SK-N-SH (cell line): ENCODE measurements at regions not wholly inside any gene's neighbourhood (a gene's known extent, or its start where the extent isn't known, plus 50 kb on each side); places are given as distances from the start of the nearest gene placed in this dataset.

Experiments
- CTCF ChIA-PET: fragments of 300-600, 350-600 bp; formaldehyde crosslinking; extraction: SDS; loops from one replicate; lab custom pipeline; 2021; lab: Yijun Ruan, JAX
- POLR2A ChIA-PET: fragments of 350-600 bp; sonication (Branson Sonifier 250); formaldehyde crosslinking; extraction: SDS; loops from one replicate; lab custom pipeline; 2020; ENCODE audit warnings: antibody characterized with exemption, inconsistent platforms; lab: Yijun Ruan, JAX
- DNase-seq: peaks from one replicate; pipeline ENCODE4 v3.0.0; 2012
- H2AFZ ChIP-seq: fragments of 200-600 bp; sonication (generic); 2 replicates; pipeline ENCODE4 v1.8.1; 2016; ENCODE audit warnings: antibody characterized with exemption, mild to moderate bottlenecking, low read depth
- H3F3A ChIP-seq: fragments of 200-600 bp; sonication (generic); replicated peaks from 2 replicates; pipeline ENCODE3; 2016; ENCODE audit warnings: antibody characterized with exemption, mild to moderate bottlenecking; ENCODE audit not compliant: insufficient read depth
- H3K27ac ChIP-seq, 2 experiments: fragments of 200-500 bp in 1 of 2; fragments of 200-600 bp in 1 of 2; sonication (Bioruptor generic) in 1 of 2; sonication (generic), shearing (Covaris generic) in 1 of 2; 2 replicates each; pipeline versions ENCODE4 v1.5.1 to v1.6.1; 2014 to 2016; ENCODE audit warnings: low read depth in 2 of 2, inconsistent platforms in 1 of 2, low read length in 1 of 2, mild to moderate bottlenecking in 1 of 2, mixed read lengths in 1 of 2
- H3K27me3 ChIP-seq: fragments of 200-600 bp; sonication (generic), shearing (Covaris generic); 2 replicates; pipeline ENCODE4 v1.6.1; 2016; ENCODE audit warnings: mixed run types; ENCODE audit not compliant: insufficient read depth
- H3K36me3 ChIP-seq, 2 experiments: fragments of 200-500 bp in 1 of 2; fragments of 200-600 bp in 1 of 2; sonication (Bioruptor generic) in 1 of 2; sonication (generic) in 1 of 2; replicated peaks in 1 of 2; 2 replicates each; pipeline versions ENCODE3 to v1.5.1; 2014 to 2016; ENCODE audit warnings: low read length in 1 of 2, mild to moderate bottlenecking in 1 of 2; ENCODE audit not compliant: insufficient read depth in 2 of 2, control insufficient read depth in 1 of 2
- H3K4me1 ChIP-seq, 2 experiments: fragments of 200-500 bp in 1 of 2; fragments of 200-600 bp in 1 of 2; sonication (Bioruptor generic) in 1 of 2; sonication (generic), shearing (Covaris generic) in 1 of 2; 2 replicates each; pipeline versions ENCODE4 v1.5.1 to v1.6.1; 2014 to 2016; ENCODE audit warnings: low read depth in 1 of 2, low read length in 1 of 2, mixed run types in 1 of 2; ENCODE audit not compliant: insufficient read depth in 2 of 2, control insufficient read depth in 1 of 2
- H3K4me2 ChIP-seq: fragments of 200-600 bp; sonication (generic), shearing (Covaris generic); 2 replicates; pipeline ENCODE4 v1.6.1; 2017; ENCODE audit warnings: mixed run types
- H3K4me3 ChIP-seq, 2 experiments: fragments of 200-500 bp in 1 of 2; fragments of 200-600 bp in 1 of 2; sonication (Bioruptor generic) in 1 of 2; sonication (generic), shearing (Covaris generic) in 1 of 2; 2 replicates each; pipeline versions ENCODE4 v1.5.1 to v1.8.1; 2014 to 2016; ENCODE audit warnings: low read depth in 2 of 2, inconsistent platforms in 1 of 2, low read length in 1 of 2, mild to moderate bottlenecking in 1 of 2, mixed read lengths in 1 of 2, moderate library complexity in 1 of 2
- H3K79me2 ChIP-seq: fragments of 200-600 bp; sonication (generic); 2 replicates; pipeline ENCODE4 v1.8.1; 2017; ENCODE audit warnings: mild to moderate bottlenecking; ENCODE audit not compliant: insufficient read depth
- H3K9ac ChIP-seq: fragments of 200-600 bp; sonication (generic); 2 replicates; pipeline ENCODE4 v1.6.1; 2017; ENCODE audit warnings: mixed run types
- H3K9me2 ChIP-seq: fragments of 200-600 bp; sonication (generic); 2 replicates; pipeline ENCODE4 v1.6.1; 2017; ENCODE audit warnings: mixed run types
- H3K9me3 ChIP-seq: fragments of 200-600 bp; sonication (generic); 2 replicates; pipeline ENCODE4 v1.6.1; 2017; ENCODE audit warnings: mixed run types, mild to moderate bottlenecking, moderate library complexity
- H4K20me1 ChIP-seq: fragments of 200-600 bp; sonication (generic); 2 replicates; pipeline ENCODE4 v1.6.1; 2017; ENCODE audit warnings: mild to moderate bottlenecking, mixed run types; ENCODE audit not compliant: insufficient read depth
- EP300 ChIP-seq, 2 experiments: IDR thresholded peaks; 2 replicates each; pipeline versions ENCODE4 v1.4.0 to v1.6.1; 2012; ENCODE audit warnings: borderline replicate concordance in 1 of 2, low read depth in 1 of 2, low read length in 1 of 2
- EZH2phosphoT487 ChIP-seq: fragments of 200-600 bp; sonication (generic); IDR thresholded peaks from 2 replicates; pipeline ENCODE4 v1.6.1; 2017; ENCODE audit warnings: low read depth, mixed run types, mild to moderate bottlenecking, antibody characterized with exemption, moderate library complexity, borderline replicate concordance
- FOXM1 ChIP-seq: IDR thresholded peaks from 2 replicates; pipeline ENCODE4 v1.4.0; 2012; ENCODE audit warnings: low read depth, mild to moderate bottlenecking
- GABPA ChIP-seq: IDR thresholded peaks from 2 replicates; pipeline ENCODE4 v1.4.0; 2012; ENCODE audit warnings: low read depth, mild to moderate bottlenecking
- GATA2 ChIP-seq: sonication (generic); formaldehyde crosslinking; IDR thresholded peaks from 2 replicates; pipeline ENCODE4 v1.5.0; 2020; ENCODE audit warnings: mild to moderate bottlenecking, missing genetic modification reagents
- MXI1 ChIP-seq: IDR thresholded peaks from 2 replicates; pipeline ENCODE4 v1.6.1; 2012; ENCODE audit warnings: mild to moderate bottlenecking, low read depth, low read length, improper control_type of control experiment
- RCOR1 ChIP-seq: fragments of 150-350 bp; IDR thresholded peaks from 2 replicates; pipeline ENCODE4 v1.6.1; 2017; ENCODE audit warnings: antibody characterized with exemption, low read length
- RFX5 ChIP-seq: IDR thresholded peaks from 2 replicates; pipeline ENCODE4 v1.6.1; 2012; ENCODE audit warnings: mild to moderate bottlenecking, improper control_type of control experiment, low read length
- RXRA ChIP-seq: IDR thresholded peaks from 2 replicates; pipeline ENCODE4 v1.4.0; 2012; ENCODE audit warnings: low read depth, mild to moderate bottlenecking, borderline replicate concordance
- SIN3A ChIP-seq: IDR thresholded peaks from 2 replicates; pipeline ENCODE4 v1.6.1; 2012; ENCODE audit warnings: low read depth, mild to moderate bottlenecking, low read length, moderate library complexity, borderline replicate concordance
- TCF12 ChIP-seq: IDR thresholded peaks from 2 replicates; pipeline ENCODE4 v1.4.0; 2012
- TEAD4 ChIP-seq: IDR thresholded peaks from 2 replicates; pipeline ENCODE4 v1.4.0; 2012; ENCODE audit warnings: mild to moderate bottlenecking, borderline replicate concordance; ENCODE audit not compliant: insufficient read depth
- YY1 ChIP-seq: IDR thresholded peaks from 2 replicates; pipeline ENCODE4 v1.4.0; 2012; ENCODE audit warnings: low read depth, mild to moderate bottlenecking
- WGBS: methylation state at CpG from one replicate; pipeline ENCODE4 v1.1.6; 2017; ENCODE audit warnings: low lambda C conversion rate; 5-methylcytosine and 5-hydroxymethylcytosine counted together
- TF ChIP-seq, protein P1 (sequence below): fragments of 150-350 bp; IDR thresholded peaks from 2 replicates; pipeline ENCODE4 v1.6.1; 2017; ENCODE audit warnings: antibody characterized with exemption, low read length, low read depth, borderline replicate concordance
- TF ChIP-seq, protein P2 (sequence below): IDR thresholded peaks from 2 replicates; pipeline ENCODE4 v1.4.0; 2012; ENCODE audit warnings: low read depth, borderline replicate concordance
- TF ChIP-seq, protein P3 (sequence below): IDR thresholded peaks from 2 replicates; pipeline ENCODE4; 2012
- TF ChIP-seq, protein P4 (sequence below): fragments of 150-350 bp; IDR thresholded peaks from 2 replicates; pipeline ENCODE4 v1.6.1; 2016; ENCODE audit warnings: mild to moderate bottlenecking, low read depth, low read length
- TF ChIP-seq, protein P5 (sequence below): IDR thresholded peaks from 2 replicates; pipeline ENCODE4 v1.4.0; 2012; ENCODE audit warnings: low read depth, borderline replicate concordance

DNA sequence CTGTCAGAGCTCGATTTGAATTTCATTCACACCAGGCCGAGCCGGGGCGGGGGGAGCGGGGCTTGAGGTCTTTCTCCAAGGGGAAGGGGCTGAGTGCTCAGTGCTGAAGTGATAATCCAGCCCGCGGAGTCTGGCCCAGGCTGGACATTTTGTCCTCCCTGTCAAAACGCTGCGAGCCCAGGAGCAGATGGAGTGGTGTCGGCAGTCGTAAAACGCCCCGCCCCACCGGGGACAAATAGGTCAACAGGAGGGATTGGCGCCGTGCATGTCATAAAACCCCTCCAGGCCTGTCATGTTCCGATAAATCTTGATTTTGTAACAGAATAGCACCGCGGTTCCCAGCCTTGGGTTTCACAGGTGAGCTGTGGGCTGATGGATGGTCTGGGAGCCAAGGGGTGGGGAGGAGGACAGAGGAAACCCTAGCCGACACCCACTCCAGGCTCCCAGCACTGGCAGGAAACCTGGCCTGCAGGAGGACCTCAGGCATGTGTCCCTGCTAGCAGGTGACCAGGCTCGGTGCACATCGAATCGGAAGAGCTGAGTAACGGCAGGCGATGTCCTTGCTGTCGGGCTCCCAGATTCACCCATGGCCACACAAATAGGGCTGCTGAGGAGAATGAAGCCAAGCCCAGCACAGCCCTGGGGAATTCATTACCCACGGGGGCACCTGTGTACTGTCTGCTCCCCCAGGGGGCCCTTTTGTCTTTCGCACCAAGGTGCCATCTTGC, 341.4 kb downstream of the FOXL1 start:
- no peak overlapping the region for H2AFZ ChIP-seq

DNA sequence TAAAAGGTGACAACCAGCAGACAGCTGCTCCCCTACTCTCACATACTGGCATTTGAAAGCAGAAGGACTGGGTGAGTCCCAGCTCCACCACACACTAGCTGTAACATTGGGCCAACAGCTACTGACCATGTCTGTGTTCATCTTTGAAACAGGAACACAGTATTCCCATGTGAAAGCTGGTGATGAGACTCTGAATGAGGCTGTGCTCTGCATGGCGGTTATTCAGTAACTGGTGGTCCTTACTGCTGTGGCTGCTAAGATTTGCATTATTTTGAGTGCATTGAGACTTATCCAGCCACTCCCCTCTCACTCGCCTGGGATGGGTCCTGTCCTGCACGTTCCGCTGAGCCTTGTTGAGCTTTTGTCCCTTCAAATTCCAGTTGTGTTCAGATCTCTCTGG, 342.9 kb downstream of the FOXL1 start:
- Histone ChIP-seq H3K4me2 (no peak overlapping the region), H3K79me2 (no peaks in the 10 kb centered on the region), H3K9me3 (no peaks in the 10 kb centered on the region), H3K4me1 (peaks cover 0 to 15% of the 10 kb centered on the region in 2 experiments; a peak in 2 of 4 replicates), H3K27ac (no peak overlapping the region), H3K9me2 (no peaks in the 10 kb centered on the region), H3K36me3 (no peaks in the 10 kb centered on the region), H3K4me3 (no peak overlapping the region), H3F3A (peaks cover 17% of the 10 kb centered on the region), H4K20me1 (no peaks in the 10 kb centered on the region), H2AFZ (no peak overlapping the region), H3K9ac (no peak overlapping the region), H3K27me3 (no peaks in the 10 kb centered on the region)
- DNase-seq: no peak
- ChIA-PET CTCF (interaction anchor here (0.6 kb wide), 1 partner anchor 547 kb away, joined by 3 read pairs; no protein-coding TSS in a partner anchor), POLR2A (no interaction called here)
- 31% methylated on average over 4 of the region's 4 CpGs for WGBS
- TF ChIP-seq TEAD4 (no peak), RCOR1 (no peak), MXI1 (no peak), TCF12 (no peak), RFX5 (no peak), FOXM1 (no peak), EP300 (IDR thresholded peaks at IDR 0.05; ENCODE audit: borderline replicate concordance in 1 of 2, low read depth in 1 of 2, low read length in 1 of 2) (no peak), YY1 (no peak), GATA2 (no peak), EZH2phosphoT487 (no peak)
- TF ChIP-seq, protein P1, sequence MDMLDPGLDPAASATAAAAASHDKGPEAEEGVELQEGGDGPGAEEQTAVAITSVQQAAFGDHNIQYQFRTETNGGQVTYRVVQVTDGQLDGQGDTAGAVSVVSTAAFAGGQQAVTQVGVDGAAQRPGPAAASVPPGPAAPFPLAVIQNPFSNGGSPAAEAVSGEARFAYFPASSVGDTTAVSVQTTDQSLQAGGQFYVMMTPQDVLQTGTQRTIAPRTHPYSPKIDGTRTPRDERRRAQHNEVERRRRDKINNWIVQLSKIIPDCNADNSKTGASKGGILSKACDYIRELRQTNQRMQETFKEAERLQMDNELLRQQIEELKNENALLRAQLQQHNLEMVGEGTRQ: no peak
- TF ChIP-seq, protein P2, sequence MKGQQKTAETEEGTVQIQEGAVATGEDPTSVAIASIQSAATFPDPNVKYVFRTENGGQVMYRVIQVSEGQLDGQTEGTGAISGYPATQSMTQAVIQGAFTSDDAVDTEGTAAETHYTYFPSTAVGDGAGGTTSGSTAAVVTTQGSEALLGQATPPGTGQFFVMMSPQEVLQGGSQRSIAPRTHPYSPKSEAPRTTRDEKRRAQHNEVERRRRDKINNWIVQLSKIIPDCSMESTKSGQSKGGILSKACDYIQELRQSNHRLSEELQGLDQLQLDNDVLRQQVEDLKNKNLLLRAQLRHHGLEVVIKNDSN: no peak
- TF ChIP-seq, protein P3, sequence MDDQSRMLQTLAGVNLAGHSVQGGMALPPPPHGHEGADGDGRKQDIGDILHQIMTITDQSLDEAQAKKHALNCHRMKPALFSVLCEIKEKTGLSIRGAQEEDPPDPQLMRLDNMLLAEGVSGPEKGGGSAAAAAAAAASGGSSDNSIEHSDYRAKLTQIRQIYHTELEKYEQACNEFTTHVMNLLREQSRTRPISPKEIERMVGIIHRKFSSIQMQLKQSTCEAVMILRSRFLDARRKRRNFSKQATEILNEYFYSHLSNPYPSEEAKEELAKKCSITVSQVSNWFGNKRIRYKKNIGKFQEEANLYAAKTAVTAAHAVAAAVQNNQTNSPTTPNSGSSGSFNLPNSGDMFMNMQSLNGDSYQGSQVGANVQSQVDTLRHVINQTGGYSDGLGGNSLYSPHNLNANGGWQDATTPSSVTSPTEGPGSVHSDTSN: no peak

More for the DNA sequence above, 341.4 kb downstream of the FOXL1 start:
- CTCF ChIA-PET: no interaction called here
- 46% methylated on average over 27 of the region's 28 CpGs for WGBS
- TF ChIP-seq, protein P4, sequence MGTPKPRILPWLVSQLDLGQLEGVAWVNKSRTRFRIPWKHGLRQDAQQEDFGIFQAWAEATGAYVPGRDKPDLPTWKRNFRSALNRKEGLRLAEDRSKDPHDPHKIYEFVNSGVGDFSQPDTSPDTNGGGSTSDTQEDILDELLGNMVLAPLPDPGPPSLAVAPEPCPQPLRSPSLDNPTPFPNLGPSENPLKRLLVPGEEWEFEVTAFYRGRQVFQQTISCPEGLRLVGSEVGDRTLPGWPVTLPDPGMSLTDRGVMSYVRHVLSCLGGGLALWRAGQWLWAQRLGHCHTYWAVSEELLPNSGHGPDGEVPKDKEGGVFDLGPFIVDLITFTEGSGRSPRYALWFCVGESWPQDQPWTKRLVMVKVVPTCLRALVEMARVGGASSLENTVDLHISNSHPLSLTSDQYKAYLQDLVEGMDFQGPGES: no peak
- TF ChIP-seq RXRA (no peak), GABPA (no peak), FOXM1 (no peak), SIN3A (no peak)
- TF ChIP-seq, protein P5, sequence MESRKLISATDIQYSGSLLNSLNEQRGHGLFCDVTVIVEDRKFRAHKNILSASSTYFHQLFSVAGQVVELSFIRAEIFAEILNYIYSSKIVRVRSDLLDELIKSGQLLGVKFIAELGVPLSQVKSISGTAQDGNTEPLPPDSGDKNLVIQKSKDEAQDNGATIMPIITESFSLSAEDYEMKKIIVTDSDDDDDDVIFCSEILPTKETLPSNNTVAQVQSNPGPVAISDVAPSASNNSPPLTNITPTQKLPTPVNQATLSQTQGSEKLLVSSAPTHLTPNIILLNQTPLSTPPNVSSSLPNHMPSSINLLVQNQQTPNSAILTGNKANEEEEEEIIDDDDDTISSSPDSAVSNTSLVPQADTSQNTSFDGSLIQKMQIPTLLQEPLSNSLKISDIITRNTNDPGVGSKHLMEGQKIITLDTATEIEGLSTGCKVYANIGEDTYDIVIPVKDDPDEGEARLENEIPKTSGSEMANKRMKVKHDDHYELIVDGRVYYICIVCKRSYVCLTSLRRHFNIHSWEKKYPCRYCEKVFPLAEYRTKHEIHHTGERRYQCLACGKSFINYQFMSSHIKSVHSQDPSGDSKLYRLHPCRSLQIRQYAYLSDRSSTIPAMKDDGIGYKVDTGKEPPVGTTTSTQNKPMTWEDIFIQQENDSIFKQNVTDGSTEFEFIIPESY: no peak
- TF ChIP-seq, protein P1: no peak
- TF ChIP-seq, all 33 proteins: peak for 0
- Histone ChIP-seq H3K79me2 (no peaks in the 10 kb centered on the region), H3K4me1 (peaks cover 0 to 3% of the 10 kb centered on the region in 2 experiments; a peak in 1 of 4 replicates), H3K9me3 (no peaks in the 10 kb centered on the region), H4K20me1 (no peaks in the 10 kb centered on the region), H3K27ac (no peak overlapping the region), H3K36me3 (no peaks in the 10 kb centered on the region), H3K9me2 (no peaks in the 10 kb centered on the region), H3K9ac (no peak overlapping the region), H3K4me2 (no peak overlapping the region), H3K4me3 (no peak overlapping the region), H3F3A (peaks cover 3% of the 10 kb centered on the region), H3K27me3 (no peaks in the 10 kb centered on the region)
- POLR2A ChIA-PET: no interaction called here
- no peak for DNase-seq
